Endodermal cell (in vitro differentiated cells): ENCODE measurements at regions not wholly inside any gene's neighbourhood (a gene's known extent, or its start where the extent isn't known, plus 50 kb on each side); places are given as distances from the start of the nearest gene placed in this dataset.
A peak's percentile ranks its signal among the peaks of the same experiment; 100 is the strongest.
"Not testable (repeated sequence)": the region's sequence is repeated elsewhere in the genome, so short reads cannot be mapped to it uniquely, and the experiment has no call there.

Experiments used
- DNase-seq: peaks from one replicate; pipeline ENCODE4 v3.0.0-alpha.2; 2017
- H3K27ac ChIP-seq: 2 replicates; pipeline ENCODE4 v1.5.1; 2013; ENCODE audit warnings: mild to moderate bottlenecking, low read depth, low read length, moderate library complexity
- H3K27me3 ChIP-seq: 2 replicates; pipeline ENCODE4 v1.6.1; 2013; ENCODE audit warnings: mild to moderate bottlenecking, low read length, moderate library complexity; ENCODE audit not compliant: insufficient read depth, control insufficient read depth, poor library complexity, severe bottlenecking
- H3K36me3 ChIP-seq: 2 replicates; pipeline ENCODE4 v1.7.0; 2013; ENCODE audit warnings: mild to moderate bottlenecking, low read length, moderate library complexity; ENCODE audit not compliant: control insufficient read depth, insufficient read depth
- H3K4me1 ChIP-seq: one replicate; pipeline ENCODE4 v1.7.0; 2013; ENCODE audit warnings: low read length; ENCODE audit not compliant: control insufficient read depth, insufficient read depth
- H3K4me3 ChIP-seq: 2 replicates; pipeline ENCODE4 v1.5.1; 2013; ENCODE audit warnings: mild to moderate bottlenecking, low read length, moderate library complexity
- H3K9ac ChIP-seq: 2 replicates; pipeline ENCODE4 v1.6.1; 2013; ENCODE audit warnings: mild to moderate bottlenecking, low read length, moderate library complexity; ENCODE audit not compliant: poor library complexity, severe bottlenecking; ENCODE audit errors: extremely low read depth
- H3K9me3 ChIP-seq: 2 replicates; pipeline ENCODE4 v1.6.1; 2013; ENCODE audit warnings: mild to moderate bottlenecking, low read length, moderate library complexity; ENCODE audit not compliant: control insufficient read depth
- H3K27ac Mint-ChIP-seq: 2 replicates; pipeline ENCODE4 v1.8.0; 2020; ENCODE audit warnings: mixed read lengths
- H3K27me3 Mint-ChIP-seq: 2 replicates; pipeline ENCODE4 v1.8.0; 2021; ENCODE audit warnings: mild to moderate bottlenecking, mixed read lengths; ENCODE audit not compliant: insufficient read depth
- H3K36me3 Mint-ChIP-seq: 2 replicates; pipeline ENCODE4 v1.8.0; 2020; ENCODE audit warnings: low read depth, mixed read lengths
- H3K4me1 Mint-ChIP-seq: 2 replicates; pipeline ENCODE4 v1.8.0; 2020; ENCODE audit warnings: mixed read lengths
- H3K4me3 Mint-ChIP-seq: 2 replicates; pipeline ENCODE4 v1.8.0; 2020; ENCODE audit warnings: mild to moderate bottlenecking, moderate library complexity, mixed read lengths
- H3K9me3 Mint-ChIP-seq: 2 replicates; pipeline ENCODE4 v1.8.0; 2020; ENCODE audit warnings: mild to moderate bottlenecking, mixed read lengths
- WGBS, 2 experiments: methylation state at CpG; one replicate each; pipeline versions ENCODE4 v1.1.5 to v1.1.7; 2013; ENCODE audit warnings: missing lambda C conversion rate in 2 of 2, mixed read lengths in 1 of 2; ENCODE audit not compliant: insufficient coverage in 1 of 2, insufficient read length in 1 of 2; 5-methylcytosine and 5-hydroxymethylcytosine counted together

DNA sequence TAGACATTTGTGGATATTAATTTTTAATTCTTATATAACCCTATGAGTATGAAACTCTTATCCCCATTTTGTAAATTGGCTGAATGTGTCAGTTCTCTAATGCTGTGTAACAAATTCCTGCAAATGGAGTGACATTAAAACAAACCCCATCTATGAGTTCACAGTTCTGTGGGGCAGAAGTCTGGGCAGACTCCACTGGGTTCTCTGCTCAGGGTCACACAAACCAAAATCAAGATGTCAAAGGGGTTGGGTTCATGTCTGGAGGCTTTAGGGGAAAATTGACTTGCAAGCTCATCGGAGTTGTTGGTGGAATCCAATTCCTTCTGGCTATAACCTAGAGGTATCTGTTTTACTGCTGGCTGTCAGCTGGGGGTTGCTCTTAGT lies 301.6 kb upstream of the PLGLB2 start:
- H3K27ac Mint-ChIP-seq, H3K36me3 Mint-ChIP-seq, DNase-seq, H3K9me3 ChIP-seq, H3K9ac ChIP-seq, H3K4me1 Mint-ChIP-seq, H3K27ac ChIP-seq, H3K4me3 Mint-ChIP-seq, H3K4me3 ChIP-seq, H3K36me3 ChIP-seq, H3K27me3 Mint-ChIP-seq, H3K9me3 Mint-ChIP-seq, H3K27me3 ChIP-seq, H3K4me1 ChIP-seq: not testable (repeated sequence)
- no CpG with 5 or more reads among the region's 1 CpG for WGBS, 2 experiments

DNA sequence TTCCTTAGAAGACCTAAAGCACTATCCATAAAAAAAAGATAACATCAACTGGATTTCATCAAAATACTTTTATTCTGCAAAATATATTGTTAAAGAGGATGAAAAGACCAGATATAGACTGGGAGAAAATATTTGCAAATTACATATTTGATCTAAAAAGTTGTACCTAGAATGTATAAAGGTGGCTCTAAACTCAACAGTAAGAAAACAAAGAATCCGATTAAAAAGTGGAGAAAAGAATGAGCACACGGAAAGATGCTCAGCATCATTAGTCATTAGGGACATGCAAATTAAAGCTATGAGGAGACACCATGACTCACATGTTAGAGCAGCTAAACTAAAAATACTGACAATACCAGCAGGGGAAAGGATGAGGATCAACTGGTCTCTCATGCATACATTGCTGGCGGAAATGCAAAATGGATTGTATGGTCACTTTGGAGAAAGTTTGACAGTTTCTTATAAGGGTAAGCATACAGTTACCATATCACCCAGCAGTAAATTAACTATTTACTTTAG lies 298.4 kb upstream of the PLGLB2 start:
- not testable (repeated sequence) for DNase-seq, H3K27me3 ChIP-seq, H3K4me1 ChIP-seq, H3K27me3 Mint-ChIP-seq, H3K27ac ChIP-seq, H3K4me1 Mint-ChIP-seq, H3K4me3 ChIP-seq, H3K9ac ChIP-seq, H3K9me3 ChIP-seq, H3K36me3 ChIP-seq, H3K4me3 Mint-ChIP-seq, H3K36me3 Mint-ChIP-seq, H3K27ac Mint-ChIP-seq, H3K9me3 Mint-ChIP-seq
- 81% methylated on average over 2 of the region's 3 CpGs; no CpG with 5 or more reads in 1 of the 2 experiments for WGBS, 2 experiments

DNA sequence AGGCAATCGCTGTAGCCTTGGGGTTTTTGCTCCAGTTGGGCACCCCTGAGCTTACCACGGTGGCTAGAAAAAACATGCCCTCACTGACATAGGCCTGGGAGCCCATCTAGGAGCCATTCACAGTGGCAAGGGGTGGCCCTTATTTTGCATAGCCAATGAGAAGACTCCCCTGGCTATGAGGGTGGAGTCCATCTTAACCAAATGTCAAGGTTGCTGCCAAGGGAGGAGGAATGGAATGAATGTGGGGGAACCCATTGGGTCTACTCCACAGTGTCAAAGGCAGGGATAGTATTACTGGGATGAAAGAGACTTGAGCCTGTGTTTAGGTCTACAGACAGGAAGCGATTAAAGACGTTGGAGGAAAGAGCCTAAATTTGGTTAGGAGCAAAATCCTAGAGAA lies 295.7 kb upstream of the PLGLB2 start:
- H3K4me3 ChIP-seq, H3K4me3 Mint-ChIP-seq, H3K27me3 ChIP-seq, H3K4me1 Mint-ChIP-seq, H3K27ac Mint-ChIP-seq, H3K36me3 Mint-ChIP-seq, H3K9ac ChIP-seq, DNase-seq, H3K36me3 ChIP-seq, H3K9me3 Mint-ChIP-seq, H3K27me3 Mint-ChIP-seq, H3K9me3 ChIP-seq, H3K27ac ChIP-seq, H3K4me1 ChIP-seq: not testable (repeated sequence)
- WGBS, 2 experiments, result 97% methylated on average over 2 of the region's 4 CpGs; no CpG with 5 or more reads in 1 of the 2 experiments

DNA sequence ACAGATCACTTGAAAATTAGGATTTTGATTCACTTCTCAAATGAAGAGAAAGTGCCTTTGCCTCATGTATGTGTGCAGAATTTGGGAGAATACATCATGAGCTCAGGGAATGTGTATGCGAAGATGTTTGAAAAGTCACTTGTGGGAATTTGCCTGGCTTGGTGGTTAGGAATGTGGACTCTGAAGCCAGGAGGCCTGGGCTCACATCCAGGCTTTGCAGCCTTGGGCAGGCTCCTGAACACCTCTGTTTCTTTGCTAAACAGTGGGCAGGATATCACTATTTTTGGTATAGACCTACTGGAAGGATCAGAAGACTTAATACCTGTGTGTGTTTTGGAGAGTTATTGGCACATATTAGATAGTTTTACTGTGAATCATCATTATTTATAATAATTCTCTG lies 295.0 kb upstream of the PLGLB2 start:
- H3K27ac ChIP-seq, H3K36me3 Mint-ChIP-seq, H3K36me3 ChIP-seq, H3K9me3 Mint-ChIP-seq, H3K4me3 Mint-ChIP-seq, H3K4me1 Mint-ChIP-seq, H3K27me3 Mint-ChIP-seq, H3K4me1 ChIP-seq, H3K9ac ChIP-seq, H3K27ac Mint-ChIP-seq, H3K9me3 ChIP-seq, H3K27me3 ChIP-seq, H3K4me3 ChIP-seq, DNase-seq: not testable (repeated sequence)
- WGBS, 2 experiments, result 97% methylated on average over 1 of the region's 1 CpG; no CpG with 5 or more reads in 1 of the 2 experiments

DNA sequence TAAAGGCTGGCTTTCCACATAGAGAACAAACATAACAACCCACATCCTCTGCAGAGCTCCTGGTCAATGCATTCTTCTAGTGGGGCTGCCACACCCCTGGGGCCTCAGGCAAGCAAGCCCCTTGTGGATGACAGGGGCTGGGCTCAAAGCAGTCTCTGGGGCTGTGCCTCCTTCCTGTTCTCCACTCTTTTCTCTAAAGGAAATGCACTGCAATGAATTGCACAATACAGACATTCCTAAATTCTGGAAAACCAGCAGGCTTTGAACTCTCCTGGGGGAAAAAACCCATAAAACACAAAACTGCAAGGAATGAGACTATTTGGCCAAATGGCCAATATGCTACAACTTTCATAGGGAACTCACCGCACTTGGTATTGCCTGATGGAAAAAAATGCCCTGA lies 293.9 kb upstream of the PLGLB2 start:
- H3K4me3 ChIP-seq, H3K36me3 ChIP-seq, H3K4me1 ChIP-seq, H3K27ac Mint-ChIP-seq, H3K9ac ChIP-seq, H3K36me3 Mint-ChIP-seq, H3K27me3 Mint-ChIP-seq, H3K27me3 ChIP-seq, DNase-seq, H3K4me3 Mint-ChIP-seq, H3K9me3 ChIP-seq, H3K27ac ChIP-seq, H3K9me3 Mint-ChIP-seq, H3K4me1 Mint-ChIP-seq: not testable (repeated sequence)
- WGBS, 2 experiments, result 83 to 100% methylated on average over 1 of the region's 1 CpG

DNA sequence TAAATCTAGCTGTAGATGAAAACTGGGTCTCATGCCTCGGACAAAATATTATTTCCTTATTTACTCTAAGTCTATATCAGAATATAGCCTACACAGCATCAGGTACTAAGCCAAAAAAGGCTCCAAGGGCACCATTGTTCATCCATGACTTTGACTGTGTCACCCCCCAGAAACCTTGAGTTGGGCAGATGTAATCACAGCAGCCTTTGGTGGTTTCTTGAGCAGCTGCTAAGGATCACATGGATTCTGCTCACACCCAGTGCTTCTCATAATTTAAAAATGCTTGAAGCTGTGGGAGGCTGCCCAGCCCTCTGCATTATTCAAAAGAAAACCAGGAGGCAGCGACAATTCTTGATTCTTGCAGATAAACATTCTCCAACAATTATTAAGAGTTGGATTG lies 293.5 kb upstream of the PLGLB2 start:
- H3K27ac ChIP-seq, H3K4me3 ChIP-seq, DNase-seq, H3K4me1 Mint-ChIP-seq, H3K36me3 Mint-ChIP-seq, H3K36me3 ChIP-seq, H3K4me1 ChIP-seq, H3K9ac ChIP-seq, H3K9me3 Mint-ChIP-seq, H3K4me3 Mint-ChIP-seq, H3K27ac Mint-ChIP-seq, H3K27me3 ChIP-seq, H3K27me3 Mint-ChIP-seq, H3K9me3 ChIP-seq: not testable (repeated sequence)
- 100% methylated on average over 1 of the region's 2 CpGs; no CpG with 5 or more reads in 1 of the 2 experiments for WGBS, 2 experiments

DNA sequence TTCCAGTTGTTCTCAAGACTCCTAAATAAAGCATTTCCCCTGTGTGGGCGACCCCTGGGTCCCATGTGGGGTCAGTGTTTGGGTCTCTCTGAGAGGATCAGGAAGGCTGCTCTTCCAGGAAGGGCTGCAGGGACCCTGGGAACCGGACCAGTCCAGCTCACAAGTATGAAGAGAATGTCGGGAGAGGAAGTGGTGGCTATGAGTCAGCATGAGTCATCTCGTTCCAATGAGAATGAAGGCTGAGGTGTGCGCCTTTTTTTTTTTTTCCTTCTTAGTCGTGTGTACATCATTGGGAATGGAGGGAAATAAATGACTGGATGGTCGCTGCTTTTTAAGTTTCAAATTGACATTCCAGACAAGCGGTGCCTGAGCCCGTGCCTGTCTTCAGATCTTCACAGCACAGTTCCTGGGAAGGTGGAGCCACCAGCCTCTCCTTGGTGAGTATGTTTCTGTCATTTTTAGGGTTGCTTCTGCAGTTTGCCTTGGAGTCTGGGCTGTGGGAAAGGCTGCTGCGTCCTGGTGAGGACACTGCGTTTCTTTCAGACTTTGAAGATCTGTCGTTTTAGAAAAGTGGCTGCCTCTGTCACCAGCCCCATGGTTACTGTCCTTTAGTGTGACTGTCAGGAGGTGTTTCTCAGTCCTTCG lies 292.6 kb upstream of the PLGLB2 start:
- not testable (repeated sequence) for H3K27ac Mint-ChIP-seq, H3K9ac ChIP-seq, H3K4me3 ChIP-seq, H3K36me3 ChIP-seq, H3K9me3 ChIP-seq, H3K36me3 Mint-ChIP-seq, H3K27ac ChIP-seq, H3K4me1 ChIP-seq, H3K4me1 Mint-ChIP-seq, H3K9me3 Mint-ChIP-seq, H3K27me3 ChIP-seq, H3K27me3 Mint-ChIP-seq, DNase-seq
- no CpG with 5 or more reads among the region's 13 CpGs for WGBS, 2 experiments
- H3K4me3 Mint-ChIP-seq, result peak overlapping the region; percentile 29
